ENCODE measurements at regions not wholly inside any gene's neighbourhood (a gene's known extent, or its start where the extent isn't known, plus 50 kb on each side); places are given as distances from the start of the nearest gene placed in this dataset.
"Not testable (repeated sequence)": the region's sequence is repeated elsewhere in the genome, so short reads cannot be mapped to it uniquely, and the experiment has no call there.

GRCh38 chr12:34253674-34254073 is 231.4 kb downstream of the ALG10 start:
- Histone ChIP-seq H3K27me3 (peaks cover 0 to 5% (median 0%) of the 10 kb centered on the region in 9 donors), H3K4me3 (no peak overlapping the region), H3K36me3 (no peaks in the 10 kb centered on the region), H3K4me1 (no peaks in the 10 kb centered on the region), H3K27ac (no peak overlapping the region), H3K9me3 (no peaks in the 10 kb centered on the region)
- ATAC-seq (no peak), DNase-seq (no peak)
- intact Hi-C loops (cut with DNase I) = no loop called here
- TF ChIP-seq POLR2A (IDR thresholded peaks at IDR 0.05) (no peak), CTCF (IDR thresholded peaks at IDR 0.05) (no peak)
- WGBS, 4 donors = 58 to 72% (median 66%) methylated on average over 4 of the region's 4 CpGs

GRCh38 chr12:34257093-34257492 is 234.8 kb downstream of the ALG10 start:
- Histone ChIP-seq H3K9me3 (no peaks in the 10 kb centered on the region), H3K27me3 (no peaks in the 10 kb centered on the region), H3K27ac (no peak overlapping the region), H3K4me3 (no peak overlapping the region), H3K4me1 (no peaks in the 10 kb centered on the region), H3K36me3 (no peaks in the 10 kb centered on the region)
- intact Hi-C loops (cut with DNase I) = no loop called here
- ATAC-seq (no peak), DNase-seq (no peak)
- 75 to 82% (median 79%) methylated on average over 3 of the region's 3 CpGs for WGBS, 4 donors
- TF ChIP-seq CTCF (IDR thresholded peaks at IDR 0.05) = no peak
- no peak for TF ChIP-seq POLR2A (IDR thresholded peaks at IDR 0.05)

GRCh38 chr12:34262140-34262539 is 239.8 kb downstream of the ALG10 start:
- 85 to 89% (median 86%) methylated on average over 11 of the region's 11 CpGs for WGBS, 4 donors
- H3K4me3 ChIP-seq = not testable (repeated sequence)

GRCh38 chr12:34264110-34264509 is 241.8 kb downstream of the ALG10 start:
- Histone ChIP-seq H3K27ac (no peak overlapping the region), H3K27me3 (no peaks in the 10 kb centered on the region), H3K4me3 (no peak overlapping the region), H3K36me3 (no peaks in the 10 kb centered on the region), H3K4me1 (no peaks in the 10 kb centered on the region), H3K9me3 (no peaks in the 10 kb centered on the region)
- intact Hi-C loops (cut with DNase I) = no loop called here
- DNase-seq = no peak
- TF ChIP-seq POLR2A (IDR thresholded peaks at IDR 0.05) (no peak), CTCF (IDR thresholded peaks at IDR 0.05) (no peak)
- ATAC-seq = no peak
- 69 to 81% (median 73%) methylated on average over 14 of the region's 14 CpGs for WGBS, 4 donors

More at GRCh38 chr12:34262140-34262539, 239.8 kb downstream of the ALG10 start:
- H3K27me3 ChIP-seq; H3K9me3 ChIP-seq; ATAC-seq; H3K4me1 ChIP-seq; H3K27ac ChIP-seq; DNase-seq; H3K36me3 ChIP-seq; intact Hi-C loops (cut with DNase I): not testable (repeated sequence)

- H3K9me3 ChIP-seq; H3K27me3 ChIP-seq; ATAC-seq; H3K36me3 ChIP-seq; DNase-seq; H3K27ac ChIP-seq; intact Hi-C loops (cut with DNase I); H3K4me3 ChIP-seq; H3K4me1 ChIP-seq: not testable (repeated sequence)
- WGBS, 4 donors = 59 to 71% (median 63%) methylated on average over 4 of the region's 4 CpGs
Observed at GRCh38 chr12:34273703-34274102, 251.4 kb downstream of the ALG10 start.
